ENCODE measurements at regions not wholly inside any gene's neighbourhood (a gene's known extent, or its start where the extent isn't known, plus 50 kb on each side); places are given as distances from the start of the nearest gene placed in this dataset.

- no peak for DNase-seq
These were observed 1002.0 kb upstream of the ADGRB3 start for GRCh38 chr6:67633058-67633457.

- no peak for DNase-seq
These were observed 1004.9 kb upstream of the ADGRB3 start for GRCh38 chr6:67630146-67630545.

GRCh38 chr6:67629258-67629657 lies 1005.8 kb upstream of the ADGRB3 start:
- DNase-seq: no peak

GRCh38 chr6:67615796-67616195 lies 1019.3 kb upstream of the ADGRB3 start:
- DNase-seq: no peak

DNA sequence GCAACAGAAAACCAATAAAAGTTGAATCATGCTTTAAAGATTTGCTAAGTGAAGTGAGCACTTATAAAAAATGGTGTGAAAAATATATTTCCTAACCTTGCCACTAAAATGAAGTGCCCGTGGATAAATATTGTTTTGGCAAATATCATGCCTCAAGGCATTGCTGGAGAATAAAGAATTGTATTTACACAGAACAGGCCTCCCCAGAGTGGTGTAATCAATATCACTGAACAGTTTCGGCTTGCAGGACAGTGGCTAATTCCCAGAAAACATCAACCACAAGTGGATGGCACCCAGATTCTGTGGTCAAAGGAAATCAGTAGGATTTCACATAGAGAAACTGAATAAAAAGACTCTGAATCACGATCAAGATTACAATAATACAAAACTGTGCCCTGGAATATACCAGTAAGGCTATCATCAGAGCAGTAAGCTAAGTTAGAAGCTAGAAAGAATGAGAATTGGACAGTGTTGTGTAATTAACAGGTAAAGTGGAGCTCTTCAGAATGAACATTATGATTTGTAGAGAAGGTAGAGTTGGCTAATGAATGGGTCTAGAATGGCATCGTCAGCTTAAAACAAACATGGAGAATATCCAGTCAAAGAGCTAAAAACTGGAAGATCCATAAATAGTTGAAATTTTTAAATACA lies 1026.9 kb upstream of the ADGRB3 start:
- no peak for DNase-seq

DNA sequence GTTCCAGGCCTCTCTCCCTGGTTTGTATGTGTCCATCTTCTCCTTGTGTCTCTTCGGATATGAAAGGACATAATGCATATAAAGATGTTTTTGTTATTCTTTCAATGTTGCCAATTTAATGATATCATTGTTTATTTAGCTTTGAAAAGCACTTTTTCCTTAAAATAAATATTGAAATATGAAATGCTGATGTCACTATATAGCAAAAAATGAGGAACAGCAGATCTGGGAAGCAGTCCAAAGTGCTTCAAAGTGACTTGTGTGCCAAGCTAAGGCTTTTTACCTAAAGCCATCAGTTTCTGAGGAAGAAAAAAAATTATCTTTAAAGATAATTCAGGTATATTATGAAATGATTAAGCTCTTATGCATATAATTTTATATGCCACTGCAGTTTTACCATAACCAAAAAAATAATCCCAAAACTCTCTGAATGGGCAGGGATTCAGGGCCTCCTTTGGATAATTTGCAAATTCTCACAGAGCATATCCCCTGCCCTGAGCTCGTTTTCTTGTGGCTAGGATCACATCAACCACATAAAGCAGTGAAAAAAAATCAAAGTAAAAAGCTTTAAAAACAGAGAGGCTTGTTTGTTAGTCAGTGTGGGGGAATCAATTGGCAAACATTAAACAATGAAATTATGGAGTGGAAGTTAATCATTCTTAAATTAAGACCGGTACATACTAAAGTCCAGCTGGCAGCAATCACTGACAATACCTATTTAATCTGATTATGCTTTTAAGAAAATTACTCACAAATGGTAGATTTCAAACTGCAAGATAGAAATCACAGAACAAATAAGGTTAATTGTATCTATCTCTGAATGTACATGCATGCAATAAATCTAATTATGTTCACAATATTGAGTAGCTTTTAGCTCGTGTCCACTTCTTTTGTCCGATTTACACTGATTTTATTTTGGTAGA lies 1027.9 kb upstream of the ADGRB3 start:
- DNase-seq: no peak

DNA sequence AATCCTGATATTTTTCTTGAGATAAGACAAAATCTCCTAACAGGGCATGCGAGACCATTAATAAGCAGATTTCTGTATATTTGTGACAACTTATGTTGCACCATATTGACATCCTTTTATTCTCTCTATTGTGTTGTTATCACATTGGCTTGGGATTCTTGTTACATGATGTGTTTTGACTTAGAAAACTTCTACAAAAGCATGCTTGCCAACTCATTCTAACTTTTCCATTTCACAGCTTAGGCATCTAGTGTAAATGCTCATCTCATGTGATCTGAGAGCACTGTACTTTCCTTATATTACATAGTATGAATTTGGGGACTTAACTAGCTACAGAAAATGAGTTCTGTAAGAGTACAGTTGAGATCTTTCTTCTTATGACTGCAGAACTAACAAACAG lies 1040.7 kb upstream of the ADGRB3 start:
- no peak for DNase-seq

DNA sequence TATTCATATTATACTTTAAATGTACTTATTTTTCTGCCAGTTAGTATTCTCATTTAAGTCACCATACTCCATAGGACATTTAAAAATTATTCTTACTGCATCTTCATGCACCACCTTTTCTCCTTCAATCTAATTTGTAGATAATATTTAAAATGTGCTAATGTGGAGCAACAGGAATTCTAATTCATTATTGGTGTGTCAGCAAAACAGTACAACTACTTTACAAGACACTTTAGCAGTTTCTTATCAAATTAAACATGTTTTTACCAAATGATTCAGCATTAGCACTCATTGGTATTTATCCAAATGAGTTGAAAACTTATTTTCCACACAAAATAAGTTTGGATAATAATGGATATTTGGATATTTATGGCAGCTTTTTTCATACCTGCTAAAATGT lies 1041.8 kb upstream of the ADGRB3 start:
- no peak for DNase-seq

DNA sequence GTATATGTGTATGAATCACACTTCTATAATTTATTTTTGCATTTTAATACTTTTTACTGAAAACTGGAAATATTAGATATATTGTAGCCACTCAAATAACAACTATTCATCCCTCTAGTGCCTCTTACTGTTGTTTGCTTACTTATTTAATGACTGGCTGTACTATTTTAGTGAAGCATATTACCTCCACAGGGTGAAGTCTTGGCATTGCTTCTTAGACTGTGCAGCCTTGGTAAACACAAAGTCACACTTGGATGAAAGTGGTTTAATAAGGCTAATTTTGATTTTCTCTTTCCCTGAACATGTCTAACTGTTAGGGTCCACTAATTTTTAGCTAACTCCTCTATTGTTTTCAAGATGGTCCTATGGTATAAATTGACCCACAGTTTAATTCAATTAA lies 1043.2 kb upstream of the ADGRB3 start:
- DNase-seq: no peak

- DNase-seq: no peak
These were observed 1067.2 kb upstream of the ADGRB3 start for GRCh38 chr6:67567842-67568241.

DNA sequence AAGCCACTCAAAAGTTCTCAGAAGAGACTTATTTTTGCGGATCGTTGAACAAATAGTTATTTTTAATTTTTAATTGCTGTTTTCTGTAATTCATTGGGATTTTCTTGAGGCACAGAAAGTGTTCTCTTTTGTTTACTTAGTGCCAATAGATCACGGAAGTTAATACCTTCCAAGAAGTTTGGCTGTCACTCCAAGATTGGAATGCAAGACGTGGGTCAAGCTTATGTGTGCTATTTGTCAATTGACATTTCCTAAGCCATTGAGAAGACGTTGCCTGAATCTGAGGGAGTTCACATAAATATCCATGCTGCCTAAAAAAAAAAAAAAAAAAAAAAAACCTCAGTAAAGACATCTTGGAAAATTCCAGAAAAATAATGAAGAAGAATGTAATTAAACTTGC lies 1071.4 kb upstream of the ADGRB3 start:
- no peak for DNase-seq

DNA sequence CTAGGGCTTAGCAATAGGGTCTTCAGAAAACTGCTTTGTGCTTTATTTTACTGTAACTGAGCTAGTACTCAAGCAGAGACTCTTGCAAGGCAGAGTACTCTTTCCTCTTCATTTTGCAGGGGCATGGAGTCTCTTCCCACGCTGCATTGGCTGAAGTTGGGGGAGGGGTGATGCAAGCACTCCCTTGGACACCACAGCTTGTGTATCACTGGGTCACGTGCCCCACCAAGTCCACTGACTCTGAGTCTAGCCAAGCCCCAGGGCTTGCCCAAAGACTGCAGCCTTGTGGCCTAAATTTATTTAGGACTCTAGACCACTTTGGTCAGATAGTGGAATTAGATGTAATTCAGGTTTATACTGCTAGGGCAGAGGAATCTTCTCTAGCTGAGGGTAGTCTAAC lies 1075.0 kb upstream of the ADGRB3 start:
- DNase-seq: no peak

DNA sequence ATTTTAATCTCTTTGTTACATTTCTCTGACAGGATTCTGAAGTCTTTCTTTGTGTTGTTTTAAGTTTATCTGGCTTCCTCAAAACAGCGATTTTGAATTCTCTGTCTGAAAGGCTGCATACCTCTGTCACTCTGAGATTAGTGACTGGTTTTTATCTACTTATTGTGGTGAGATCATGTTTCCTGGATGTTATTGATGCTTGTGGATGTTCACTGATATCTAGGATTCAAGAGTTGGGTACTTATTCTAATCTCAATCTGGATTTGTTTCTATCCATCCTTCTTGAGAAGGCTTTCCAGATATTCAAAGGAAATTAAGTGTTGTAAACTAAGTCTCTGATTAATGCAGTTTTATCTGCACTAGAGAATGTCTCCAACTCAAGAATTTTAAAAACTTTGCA lies 1076.1 kb upstream of the ADGRB3 start:
- no peak for DNase-seq

GRCh38 chr6:67544851-67545452 lies 1090.1 kb upstream of the ADGRB3 start:
- no peak for DNase-seq

DNA sequence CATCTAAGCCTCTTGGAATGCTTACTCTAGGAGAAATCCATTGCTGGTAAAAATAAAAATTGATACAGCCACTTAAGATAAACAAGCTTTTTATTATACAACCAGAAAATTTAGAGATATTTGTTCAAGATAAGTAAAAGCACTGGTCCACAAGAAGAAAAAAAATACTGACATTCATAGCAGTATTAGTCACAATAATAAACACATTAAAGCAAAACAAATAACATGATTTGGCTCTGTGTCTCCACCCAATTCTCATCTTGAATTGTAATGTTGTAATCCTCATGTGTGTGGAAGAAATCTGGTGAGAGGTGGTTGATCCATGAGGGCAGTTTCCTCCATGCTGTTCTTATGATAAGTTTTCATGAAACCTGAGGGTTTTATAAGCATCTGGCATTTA lies 1093.5 kb upstream of the ADGRB3 start:
- no peak for DNase-seq

GRCh38 chr6:67538032-67538431 lies 1097.0 kb upstream of the ADGRB3 start:
- no peak for DNase-seq

DNA sequence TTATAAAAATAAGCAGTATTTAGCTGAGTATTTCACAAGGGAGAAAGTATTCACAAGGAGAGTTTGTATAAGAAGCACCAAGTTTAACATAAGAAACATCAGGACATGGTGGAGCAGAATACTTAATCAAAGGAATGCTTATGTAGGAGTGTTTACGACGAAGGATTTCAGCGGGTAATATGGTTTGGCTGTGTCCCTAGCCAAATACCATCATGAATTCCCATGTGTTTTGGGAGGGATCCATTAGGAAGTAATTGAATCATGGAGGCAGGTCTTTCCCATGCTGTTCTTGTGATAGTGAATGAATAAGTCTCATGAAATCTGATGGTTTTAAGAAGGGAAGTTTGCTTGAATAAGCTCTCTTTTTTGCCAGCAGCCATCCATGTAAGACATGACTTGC lies 1099.1 kb upstream of the ADGRB3 start:
- DNase-seq: no peak

GRCh38 chr6:67506352-67506751 lies 1128.7 kb upstream of the ADGRB3 start:
- no peak for DNase-seq

DNA sequence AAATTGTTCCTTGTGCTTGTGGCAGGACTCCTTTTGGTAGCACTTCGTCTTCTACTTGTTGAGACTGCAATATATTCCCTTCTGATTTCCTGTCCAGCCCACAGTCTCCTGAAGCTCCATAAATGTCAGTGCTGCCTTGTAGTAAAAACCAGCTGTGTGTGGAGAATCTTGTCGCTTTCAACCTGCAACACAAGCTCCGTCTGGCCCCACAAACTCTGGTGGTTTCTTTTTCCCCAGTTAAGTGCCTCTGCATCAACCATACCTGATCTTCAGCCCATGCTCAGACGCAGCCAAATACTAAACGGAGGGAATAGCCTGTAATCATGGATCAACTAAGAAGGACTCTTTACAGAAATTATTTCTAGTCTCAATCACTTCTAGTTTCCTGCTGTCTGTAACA lies 1133.3 kb upstream of the ADGRB3 start:
- DNase-seq: no peak

DNA sequence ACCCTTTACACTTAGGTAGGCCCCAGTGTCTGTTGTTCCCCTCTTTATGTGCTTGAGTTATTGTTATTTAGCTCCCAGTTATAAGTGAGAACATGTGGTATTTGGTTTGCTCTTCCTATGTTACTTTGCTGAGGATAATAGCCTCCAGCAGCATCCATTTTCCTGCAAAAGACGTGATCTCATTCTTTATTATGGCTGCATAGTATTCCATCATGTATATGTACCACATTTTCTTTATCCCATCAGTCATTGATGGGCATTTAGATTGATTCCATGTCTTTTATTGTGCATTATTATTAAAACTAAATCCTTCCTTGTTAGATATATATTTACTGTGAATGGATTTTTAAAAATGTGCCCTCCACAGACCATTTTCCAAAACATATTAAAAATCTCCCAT lies 1137.3 kb upstream of the ADGRB3 start:
- DNase-seq: no peak

DNA sequence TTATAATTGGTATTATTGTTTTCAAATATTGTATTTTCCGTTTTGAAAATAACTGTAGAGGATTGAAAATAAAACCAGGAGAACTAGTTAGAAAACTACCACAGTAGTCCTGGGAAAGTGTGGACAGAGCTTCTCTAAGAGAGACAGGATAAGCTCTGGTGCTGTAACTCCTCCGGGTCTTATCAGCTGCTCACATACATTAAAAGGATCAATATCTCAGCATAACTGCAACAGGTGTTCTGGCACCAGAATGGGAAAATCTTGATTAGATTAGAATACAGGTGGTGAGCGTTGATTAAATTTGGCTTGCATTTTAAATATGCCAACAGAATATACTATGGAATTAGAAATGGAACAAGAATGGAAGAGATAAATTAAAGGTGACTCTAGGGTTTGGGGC lies 1138.9 kb upstream of the ADGRB3 start:
- no peak for DNase-seq

- no peak for DNase-seq
These were observed 1141.4 kb upstream of the ADGRB3 start for GRCh38 chr6:67493682-67494081.

- no peak for DNase-seq
These were observed 1159.4 kb upstream of the ADGRB3 start for GRCh38 chr6:67475700-67476099.

GRCh38 chr6:67467341-67467740 lies 1167.7 kb upstream of the ADGRB3 start:
- DNase-seq: no peak

Data from CD4-positive, alpha-beta T cell treated with Interleukin-12 subunit alpha and Interleukin-12 subunit beta, for 1 hour (primary cell).